Body of pancreas (tissue), 4 donors: ENCODE measurements at regions not wholly inside any gene's neighbourhood (a gene's known extent, or its start where the extent isn't known, plus 50 kb on each side); places are given as distances from the start of the nearest gene placed in this dataset.

Source experiments
- ATAC-seq: fragments of 150-250 bp; one replicate; pipeline ENCODE4 v1.9.1; 2016
- DNase-seq, 4 donors: peaks; one replicate each; pipeline ENCODE4 v3.0.0-alpha.2; 2019
- H3K27ac ChIP-seq, 4 donors: fragments of 200-600 bp; sonication (generic); 1 replicate in 3 of 4; 2 replicates in 1 of 4; pipeline versions ENCODE4 v1.5.1 to v1.6.1; 2016 to 2019; ENCODE audit warnings: mild to moderate bottlenecking in 1 of 4, mixed read lengths in 1 of 4, moderate library complexity in 1 of 4
- H3K27me3 ChIP-seq, 2 donors: fragments of 200-600 bp; sonication (generic); one replicate each; pipeline ENCODE4 v1.6.0; 2016; ENCODE audit warnings: mild to moderate bottlenecking in 1 of 2
- H3K36me3 ChIP-seq, 2 donors: fragments of 200-600 bp; sonication (generic); replicated peaks in 1 of 2; 2 replicates each; pipeline ENCODE4 v1.5.1; 2016; ENCODE audit warnings: low read depth in 2 of 2; ENCODE audit not compliant: insufficient read depth in 1 of 2
- H3K4me1 ChIP-seq: fragments of 200-600 bp; sonication (generic); one replicate; pipeline ENCODE4 v1.6.0; 2016
- H3K4me3 ChIP-seq, 2 donors: fragments of 200-600 bp; sonication (generic); 1 replicate in 1 of 2; 2 replicates in 1 of 2; pipeline ENCODE4 v1.5.1; 2016 to 2019
- H3K9me3 ChIP-seq, 3 donors: fragments of 200-600 bp; sonication (generic); 1 replicate in 2 of 3; 2 replicates in 1 of 3; pipeline ENCODE4 v1.5.1; 2016
- CTCF ChIP-seq, 7 experiments: fragments of 450-650 bp in 4 of 7; fragments of 200-600 bp in 3 of 7; sonication (generic) in 3 of 7; IDR thresholded peaks; one replicate each; pipeline ENCODE4 v1.5.1; 2016 to 2019; ENCODE audit warnings: antibody characterized with exemption in 7 of 7
- POLR2A ChIP-seq, 3 donors: fragments of 450-650 bp; IDR thresholded peaks; one replicate each; pipeline ENCODE4 v1.6.1; 2016; ENCODE audit warnings: antibody characterized with exemption in 3 of 3, mild to moderate bottlenecking in 2 of 3
- WGBS, 2 donors: methylation state at CpG; one replicate each; pipeline ENCODE4 v1.1.5; 2017; 5-methylcytosine and 5-hydroxymethylcytosine counted together
- intact Hi-C: fragments of 100-400 bp; cut with DNase I; formaldehyde crosslinking; loops from one replicate; pipeline ENCODE4 v1.15.1; 2023

- H3K27me3 ChIP-seq = no peaks in the 10 kb centered on the region
- ATAC-seq (no peak), DNase-seq (no peak)
- WGBS, 2 donors = 65 to 70% methylated on average over 4 of the region's 4 CpGs
- no peak overlapping the region for H3K27ac ChIP-seq
- intact Hi-C loops = no loop called here
- H3K4me1 ChIP-seq = no peaks in the 10 kb centered on the region
- no peaks in the 10 kb centered on the region for H3K9me3 ChIP-seq
- TF ChIP-seq CTCF (IDR thresholded peaks at IDR 0.05) = no peak
- TF ChIP-seq POLR2A (IDR thresholded peaks at IDR 0.05) = no peak
- no peaks in the 10 kb centered on the region for H3K36me3 ChIP-seq
- no peak overlapping the region for H3K4me3 ChIP-seq
Measured at GRCh38 chr12:41636653-41637052, 448.5 kb downstream of the PDZRN4 start.

- TF ChIP-seq POLR2A (IDR thresholded peaks at IDR 0.05) (no peak), CTCF (IDR thresholded peaks at IDR 0.05) (no peak)
- 51 to 63% methylated on average over 5 of the region's 5 CpGs for WGBS, 2 donors
- intact Hi-C loops = no loop called here
- Histone ChIP-seq H3K9me3 (no peaks in the 10 kb centered on the region), H3K4me3 (no peak overlapping the region), H3K36me3 (no peaks in the 10 kb centered on the region), H3K27me3 (no peaks in the 10 kb centered on the region), H3K27ac (no peak overlapping the region), H3K4me1 (no peaks in the 10 kb centered on the region)
- ATAC-seq = no peak
- no peak for DNase-seq
Measured at GRCh38 chr12:41635626-41636364, 447.7 kb downstream of the PDZRN4 start.

- 53 to 69% methylated on average over 4 of the region's 4 CpGs for WGBS, 2 donors
- TF ChIP-seq CTCF (IDR thresholded peaks at IDR 0.05) (no peak), POLR2A (IDR thresholded peaks at IDR 0.05) (no peak)
- no peaks in the 10 kb centered on the region for H3K36me3 ChIP-seq
- intact Hi-C loops = no loop called here
- no peak overlapping the region for H3K27ac ChIP-seq
- H3K4me3 ChIP-seq = no peak overlapping the region
- DNase-seq = no peak
- H3K4me1 ChIP-seq = no peaks in the 10 kb centered on the region
- ATAC-seq = no peak
- no peaks in the 10 kb centered on the region for H3K9me3 ChIP-seq
- H3K27me3 ChIP-seq = no peaks in the 10 kb centered on the region
Measured at GRCh38 chr12:41634091-41634490, 446.0 kb downstream of the PDZRN4 start.

GRCh38 chr12:41629611-41630010 is 441.5 kb downstream of the PDZRN4 start:
- intact Hi-C loops = no loop called here
- 76 to 81% methylated on average over 1 of the region's 1 CpG for WGBS, 2 donors
- Histone ChIP-seq H3K27me3 (no peaks in the 10 kb centered on the region), H3K4me3 (no peak overlapping the region), H3K9me3 (no peaks in the 10 kb centered on the region), H3K4me1 (no peaks in the 10 kb centered on the region), H3K36me3 (no peaks in the 10 kb centered on the region), H3K27ac (no peak overlapping the region)
- DNase-seq (no peak), ATAC-seq (no peak)
- TF ChIP-seq CTCF (IDR thresholded peaks at IDR 0.05) (no peak), POLR2A (IDR thresholded peaks at IDR 0.05) (no peak)

- H3K9me3 ChIP-seq = no peaks in the 10 kb centered on the region
- H3K27ac ChIP-seq = no peak overlapping the region
- WGBS, 2 donors = 57 to 63% methylated on average over 5 of the region's 5 CpGs
- no peaks in the 10 kb centered on the region for H3K4me1 ChIP-seq
- TF ChIP-seq POLR2A (IDR thresholded peaks at IDR 0.05) = no peak
- TF ChIP-seq CTCF (IDR thresholded peaks at IDR 0.05) = no peak
- no peak overlapping the region for H3K4me3 ChIP-seq
- intact Hi-C loops = no loop called here
- H3K36me3 ChIP-seq = no peaks in the 10 kb centered on the region
- DNase-seq (no peak), ATAC-seq (no peak)
- H3K27me3 ChIP-seq = no peaks in the 10 kb centered on the region
Measured at GRCh38 chr12:41627476-41627875, 439.4 kb downstream of the PDZRN4 start.
